Cerebellar nuclear complex (tissue), 1 donor: ENCODE measurements at regions not wholly inside any gene's neighbourhood (a gene's known extent, or its start where the extent isn't known, plus 50 kb on each side); places are given as distances from the start of the nearest gene placed in this dataset.
"Not testable (repeated sequence)": the region's sequence is repeated elsewhere in the genome, so short reads cannot be mapped to it uniquely, and the experiment has no call there.

Experiments used
- DNase-seq, 2 experiments: peaks; one replicate each; lab custom pipeline; 2025; lab: John Stamatoyannopoulos, UW

DNA sequence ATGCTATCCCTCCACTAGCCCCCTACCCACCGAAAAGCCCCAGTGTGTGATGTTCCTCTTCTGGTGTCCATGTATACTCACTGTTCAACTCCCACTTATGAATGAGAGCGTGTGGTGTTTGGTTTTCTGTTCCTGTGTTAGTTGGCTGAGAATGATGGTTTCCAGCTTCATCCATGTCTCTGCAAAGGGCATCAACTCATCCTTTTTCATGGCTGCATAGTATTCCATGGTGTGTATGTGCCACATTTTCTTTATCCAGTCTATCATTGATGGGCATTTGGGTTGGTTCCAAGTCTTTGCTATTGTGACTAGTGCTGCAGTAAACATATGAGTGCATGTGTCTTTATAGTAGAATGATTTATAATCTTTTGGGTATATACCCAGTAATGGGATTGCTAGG is 599.3 kb upstream of the B3GAT1 start:
- not testable (repeated sequence) for DNase-seq

DNA sequence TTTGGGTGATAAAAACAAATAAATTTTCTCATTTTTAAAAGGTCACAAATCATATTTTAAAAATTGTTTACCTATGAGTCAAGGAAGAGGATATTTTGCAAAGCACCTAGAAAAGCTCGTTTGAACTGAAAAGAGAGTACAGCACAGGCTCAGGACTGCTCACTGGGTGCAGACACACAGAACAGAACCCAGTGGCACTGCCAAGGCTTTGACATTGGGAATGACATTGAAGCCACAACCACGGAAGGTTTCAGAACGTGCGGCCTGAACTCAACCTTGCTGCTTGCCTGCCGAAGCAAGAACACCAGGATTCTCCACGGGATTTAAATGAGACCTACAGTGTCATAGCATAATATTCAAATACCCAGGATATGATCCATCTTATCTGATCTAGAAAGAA is 597.1 kb upstream of the B3GAT1 start:
- DNase-seq, result no peak

DNA sequence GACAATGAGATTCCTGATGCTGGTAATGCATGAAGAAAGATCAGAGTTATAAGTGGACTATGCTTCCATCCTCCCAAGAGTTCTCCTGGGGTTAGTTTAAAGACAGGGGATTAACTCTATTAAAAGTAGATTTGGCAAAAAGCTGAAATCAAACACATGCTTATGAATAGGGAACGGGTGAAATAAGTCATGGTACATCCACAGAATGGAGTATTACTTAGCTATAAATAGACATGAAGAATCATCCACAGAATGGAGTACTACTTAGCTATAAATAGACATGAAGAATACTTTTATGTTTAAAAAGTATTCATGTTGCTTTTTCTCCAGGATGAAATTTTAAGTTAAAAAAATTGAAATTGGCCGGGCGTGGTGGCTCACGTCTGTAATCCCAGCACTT is 596.4 kb upstream of the B3GAT1 start:
- DNase-seq, result no peak

DNA sequence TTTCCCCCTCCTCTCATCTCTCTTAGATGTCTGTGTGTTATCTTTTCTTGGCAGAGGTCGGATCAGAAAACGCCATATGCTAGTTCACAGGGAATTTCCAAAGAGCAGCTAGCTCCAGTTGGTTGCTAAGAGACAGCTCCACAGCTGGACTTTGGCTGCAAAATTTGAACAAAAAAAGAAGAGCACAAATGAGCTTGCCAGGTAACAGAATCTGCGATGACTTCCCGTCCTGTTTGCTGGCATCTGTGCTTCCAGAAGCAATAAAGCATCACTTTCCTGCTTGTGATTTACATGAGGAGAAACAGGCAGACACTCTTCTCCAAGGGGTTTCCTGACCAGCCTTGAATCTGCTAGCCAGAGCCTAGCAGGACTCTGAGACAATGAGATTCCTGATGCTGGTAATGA is 596.0 kb upstream of the B3GAT1 start:
- no peak for DNase-seq

DNA sequence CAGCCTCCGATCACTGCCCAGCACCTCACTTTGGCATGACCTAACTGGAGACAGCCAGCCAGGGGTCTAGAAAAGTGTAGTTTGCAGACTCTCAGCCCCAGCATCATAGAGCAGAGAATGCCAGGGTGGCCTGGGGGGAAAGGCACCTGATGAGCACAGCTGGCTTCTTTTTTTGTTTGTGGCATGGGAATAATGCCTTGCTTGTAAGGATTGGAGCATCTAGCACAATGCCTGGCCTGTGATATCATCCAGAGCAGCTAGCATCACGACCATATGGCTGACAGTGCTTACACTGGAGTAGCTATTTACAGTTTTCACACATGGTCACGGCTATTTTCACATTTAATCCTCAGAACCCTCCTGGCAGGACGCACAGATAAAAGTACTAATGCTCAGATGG is 594.8 kb upstream of the B3GAT1 start:
- DNase-seq, result no peak

DNA sequence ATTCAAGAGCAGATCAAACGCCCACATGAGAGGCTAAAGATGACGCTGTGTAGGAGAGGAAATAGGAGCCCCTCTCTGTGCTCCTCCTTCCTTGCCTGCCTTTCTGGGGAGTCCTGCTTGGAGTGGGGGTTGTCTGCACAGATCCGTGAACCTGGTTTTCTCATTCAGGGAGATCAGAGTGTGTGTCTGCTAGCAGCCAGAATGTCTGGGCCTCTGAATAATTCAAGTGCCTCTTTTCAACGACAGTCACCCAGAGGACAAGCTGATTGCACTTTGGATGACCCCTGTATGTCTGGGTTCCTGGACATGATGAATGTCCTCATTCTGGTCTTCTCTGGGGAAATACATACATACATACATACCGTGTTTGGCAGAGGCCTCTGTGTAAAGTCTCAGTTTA is 592.5 kb upstream of the B3GAT1 start:
- no peak for DNase-seq

DNA sequence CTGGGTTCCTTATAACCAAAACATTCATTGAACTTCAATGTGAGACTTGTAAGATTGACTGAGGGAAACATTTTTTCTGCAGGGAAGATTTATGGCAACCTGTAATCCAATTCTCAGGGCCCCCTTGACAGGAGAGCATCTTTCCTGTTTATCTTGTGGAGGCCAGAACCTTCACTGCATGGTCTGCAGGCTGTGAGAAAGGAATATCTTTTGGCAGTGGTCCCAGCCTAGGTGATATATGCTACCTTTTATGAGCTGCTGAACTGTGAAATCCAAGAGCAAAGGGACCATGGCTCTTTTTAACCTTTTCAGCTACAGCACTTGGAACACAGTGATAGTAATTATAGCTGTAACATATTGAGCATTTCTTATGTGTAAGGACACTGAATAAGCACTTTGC is 590.2 kb upstream of the B3GAT1 start:
- no peak for DNase-seq

DNA sequence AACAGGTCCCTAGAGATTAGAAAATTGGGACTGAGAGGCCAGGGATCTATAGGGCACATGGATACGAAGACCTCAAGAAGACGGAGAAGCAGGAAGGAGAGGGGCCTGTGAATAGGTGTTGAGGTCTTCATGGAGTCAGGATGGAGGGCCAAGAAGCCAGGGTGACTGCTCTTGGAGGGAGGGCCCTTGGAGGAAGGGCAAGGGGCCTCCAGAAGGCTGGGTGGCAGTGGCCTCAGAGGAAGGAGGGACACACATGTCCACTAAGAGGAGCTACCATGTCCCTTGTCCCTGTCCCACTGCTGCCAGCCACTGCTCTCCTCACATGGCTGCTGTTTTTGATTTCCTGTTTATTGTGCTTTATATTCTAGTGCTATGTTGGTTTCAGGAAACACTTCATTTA is 589.5 kb upstream of the B3GAT1 start:
- no peak for DNase-seq

DNA sequence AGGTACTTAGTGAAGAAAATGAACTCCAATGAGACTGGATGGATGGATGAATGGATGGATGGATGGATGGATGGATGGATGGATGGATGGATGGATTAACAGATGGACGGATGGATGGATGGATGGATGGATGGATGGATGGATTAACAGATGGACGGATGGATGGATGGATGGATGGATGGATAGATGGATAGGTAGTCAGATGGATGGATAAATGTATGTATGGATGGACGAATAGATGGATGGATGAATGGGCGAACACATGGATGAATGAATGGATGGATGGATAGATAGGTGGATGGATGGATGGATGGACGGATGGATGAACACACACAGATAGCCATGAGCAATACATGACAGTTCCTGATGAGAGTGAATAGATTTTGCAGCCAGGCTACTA is 589.0 kb upstream of the B3GAT1 start:
- DNase-seq, result not testable (repeated sequence)

DNA sequence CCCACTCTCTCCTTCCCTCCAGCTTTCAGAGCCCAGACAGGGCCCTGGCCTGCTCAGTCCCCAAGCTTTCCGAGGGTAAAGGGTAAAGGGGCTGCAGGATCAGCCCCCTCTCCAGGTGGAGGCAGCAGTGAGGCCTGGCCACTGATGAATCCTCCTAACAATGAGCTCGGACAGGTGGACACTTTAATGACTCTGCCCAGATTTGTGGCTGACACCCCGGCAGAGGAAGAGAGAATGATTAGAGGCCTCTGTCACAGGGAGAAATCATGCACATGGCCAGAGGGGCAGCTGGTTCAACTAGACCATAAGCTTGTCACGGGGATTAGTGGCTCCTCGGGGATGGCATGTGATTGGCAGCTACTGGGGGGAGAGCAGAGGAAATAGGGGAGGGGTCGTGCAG is 587.5 kb upstream of the B3GAT1 start:
- no peak for DNase-seq

DNA sequence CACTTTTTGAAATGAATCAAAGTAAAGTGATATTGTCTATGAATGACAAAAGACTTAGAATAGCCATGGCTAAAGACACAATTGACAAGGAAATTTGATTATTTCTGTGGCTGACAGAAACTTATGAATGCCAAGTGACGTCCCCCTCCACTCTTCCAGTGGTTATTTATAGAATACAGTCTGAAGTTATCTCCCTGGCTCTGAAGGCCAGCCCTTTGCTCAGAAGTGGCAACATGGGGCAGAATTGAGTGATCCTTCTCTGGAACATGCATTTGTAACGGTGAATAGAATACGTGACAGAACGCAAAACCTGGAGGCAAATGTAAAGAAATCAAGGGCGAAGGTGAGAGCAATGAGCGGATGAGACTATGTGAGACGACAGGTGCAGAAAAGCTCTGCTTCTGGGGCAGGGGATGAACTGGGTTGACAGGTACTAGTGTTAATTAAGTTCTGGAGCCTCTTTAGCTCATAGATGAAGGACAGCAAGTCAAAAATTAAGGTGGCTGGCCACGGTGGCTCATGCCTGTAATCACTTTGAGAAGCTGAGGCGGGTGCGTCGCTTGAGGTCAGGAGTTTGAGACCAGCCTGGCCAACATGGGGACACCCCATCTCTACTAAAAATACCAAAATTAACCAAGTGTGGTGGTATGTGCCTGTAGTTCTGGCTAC is 585.7 kb upstream of the B3GAT1 start:
- DNase-seq, result no peak

DNA sequence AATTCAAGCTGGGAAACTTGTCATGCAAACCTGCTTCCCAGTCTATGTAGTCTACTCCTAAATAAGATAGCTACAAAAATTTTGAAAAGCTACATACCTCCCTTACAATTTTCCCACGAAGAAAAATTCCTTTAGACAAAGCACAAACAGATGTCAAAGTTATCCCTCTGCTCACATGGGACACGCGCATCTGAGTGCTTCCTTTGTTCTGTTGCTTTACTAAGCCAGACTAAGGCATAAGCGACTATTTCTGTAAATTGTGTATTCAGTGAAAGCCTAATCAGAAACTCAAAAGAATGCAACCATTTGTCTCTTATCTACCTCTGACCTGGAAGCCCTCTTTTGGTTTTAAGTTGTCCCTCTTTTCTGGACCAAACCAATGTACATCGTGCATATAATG is 583.7 kb upstream of the B3GAT1 start:
- no peak for DNase-seq

DNA sequence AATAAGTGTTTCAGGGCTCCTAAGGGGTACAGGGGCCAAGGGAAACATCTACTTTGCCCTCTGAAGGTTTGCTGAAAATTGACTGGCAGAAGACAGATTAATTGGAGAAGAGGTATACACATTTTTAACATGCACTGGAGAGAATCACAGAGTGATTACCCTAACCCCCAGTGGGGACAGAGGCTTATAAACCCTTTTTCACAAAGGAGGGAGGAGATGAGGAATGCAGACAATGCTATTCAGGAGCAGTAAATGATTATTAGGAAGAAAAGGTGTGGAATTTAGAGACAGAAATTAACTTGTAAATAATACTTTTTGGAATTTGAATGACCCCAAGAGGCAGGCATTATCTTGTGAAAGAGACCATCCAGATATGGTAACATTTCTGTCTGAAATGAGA is 582.4 kb upstream of the B3GAT1 start:
- DNase-seq, result no peak

DNA sequence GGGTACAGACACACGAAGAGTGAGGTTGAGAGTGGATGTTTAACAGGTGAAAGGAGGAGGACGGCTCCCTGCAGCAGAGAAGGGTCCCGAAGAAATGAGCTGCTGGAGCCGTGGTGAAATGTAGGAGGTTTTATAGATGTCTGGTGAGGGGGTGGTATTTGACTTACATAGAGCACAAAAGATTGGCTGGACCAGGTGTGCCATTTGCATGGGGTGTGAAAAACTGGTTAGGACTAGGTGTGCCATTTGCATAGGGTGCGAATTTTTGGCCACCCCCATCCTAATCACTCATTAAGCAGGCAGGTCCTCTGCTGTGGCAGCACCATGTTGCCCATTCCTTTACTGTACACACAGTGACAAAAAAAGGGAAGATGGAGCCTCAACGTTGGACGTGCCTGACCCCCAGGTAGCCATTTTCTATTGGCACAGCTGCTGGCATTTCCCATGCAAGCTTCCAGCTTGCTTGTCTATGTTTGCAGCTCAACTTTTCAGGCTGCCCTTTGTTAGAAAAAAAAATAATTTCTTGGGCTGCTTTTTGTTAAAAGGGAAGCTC is 581.7 kb upstream of the B3GAT1 start:
- no peak for DNase-seq

DNA sequence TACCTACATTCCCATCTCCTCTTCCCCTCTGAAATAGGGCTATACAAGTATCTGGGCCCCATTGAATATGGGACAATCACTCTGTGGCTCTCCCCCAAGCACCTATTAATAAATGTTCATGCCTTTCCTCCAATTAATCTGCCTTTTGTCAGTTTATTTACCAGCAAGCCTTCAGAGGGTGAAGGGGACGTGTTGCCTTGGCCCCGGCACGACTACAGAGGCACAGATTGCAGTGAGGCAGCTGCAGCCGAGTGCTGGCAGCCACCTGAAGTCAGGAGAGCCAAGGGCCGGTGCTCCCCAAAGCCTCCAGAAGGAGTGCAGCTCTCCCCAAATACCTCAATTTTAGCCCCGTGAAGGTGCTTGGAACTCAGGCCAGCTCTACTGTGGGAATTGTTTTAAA is 580.9 kb upstream of the B3GAT1 start:
- no peak for DNase-seq

DNA sequence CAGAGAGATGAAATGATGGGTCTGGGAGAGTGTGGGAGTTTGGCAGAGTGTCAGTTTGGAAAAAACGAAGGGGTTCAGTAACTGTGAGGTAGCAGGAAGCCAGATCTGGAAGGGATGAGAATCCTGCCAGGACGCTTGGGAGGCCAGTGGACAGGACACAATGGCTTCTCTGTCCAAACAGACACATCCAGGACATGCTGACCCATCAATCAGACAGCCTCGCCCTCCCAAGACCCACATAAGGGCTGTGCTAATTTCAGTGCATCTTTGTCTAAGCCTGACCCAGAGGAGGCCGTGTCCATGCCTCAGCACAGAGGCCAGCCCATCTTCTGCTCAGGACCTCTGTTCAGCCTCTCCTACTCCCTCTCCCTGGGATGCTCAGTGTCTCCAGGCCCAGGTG is 576.5 kb upstream of the B3GAT1 start:
- no peak for DNase-seq

DNA sequence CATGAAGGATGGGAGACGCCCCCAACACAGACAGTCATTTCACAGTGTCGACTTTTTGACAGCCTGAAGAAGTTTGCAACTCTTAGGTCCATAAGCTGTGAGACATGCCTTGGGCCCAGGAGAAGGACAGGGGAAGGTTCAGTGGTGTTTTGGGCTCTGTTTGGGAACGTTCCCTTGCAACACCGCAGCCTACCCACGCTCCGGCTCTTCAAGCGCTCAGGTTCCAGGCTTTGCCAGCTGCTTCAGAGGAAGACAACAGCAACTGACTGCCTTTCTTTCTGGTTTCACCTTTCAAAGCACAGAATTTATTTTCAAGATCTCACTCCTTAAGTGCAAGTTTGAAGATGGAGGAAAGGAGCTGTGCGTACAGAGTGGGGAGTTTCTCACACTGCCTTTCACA is 575.8 kb upstream of the B3GAT1 start:
- DNase-seq, result no peak

DNA sequence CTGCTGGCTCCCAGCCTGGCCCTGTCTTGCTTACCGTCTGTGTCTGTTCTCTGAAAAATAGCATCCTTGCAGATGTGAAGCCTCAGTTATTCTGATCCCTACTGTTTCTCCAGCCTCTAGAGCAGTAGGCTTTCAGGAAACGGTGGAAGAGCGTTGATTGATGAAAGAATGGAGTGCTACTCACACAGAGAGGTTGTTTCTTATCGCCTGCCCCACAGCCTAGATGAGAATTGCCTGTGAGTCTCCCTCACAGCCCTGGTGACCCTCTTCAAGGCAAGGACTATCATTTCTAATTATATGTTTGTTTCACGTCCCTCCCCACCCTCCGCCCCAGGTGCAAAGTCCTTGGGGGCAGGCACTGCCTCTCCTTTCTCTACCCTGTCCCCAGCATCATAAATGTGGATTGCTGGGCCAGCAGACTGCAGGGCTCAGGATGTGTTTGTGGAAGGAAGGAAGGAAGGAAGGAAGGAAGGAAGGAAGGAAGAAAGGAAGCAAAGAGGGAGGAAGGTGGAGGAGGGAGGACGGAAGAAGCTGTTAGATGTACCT is 575.3 kb upstream of the B3GAT1 start:
- no peak for DNase-seq

DNA sequence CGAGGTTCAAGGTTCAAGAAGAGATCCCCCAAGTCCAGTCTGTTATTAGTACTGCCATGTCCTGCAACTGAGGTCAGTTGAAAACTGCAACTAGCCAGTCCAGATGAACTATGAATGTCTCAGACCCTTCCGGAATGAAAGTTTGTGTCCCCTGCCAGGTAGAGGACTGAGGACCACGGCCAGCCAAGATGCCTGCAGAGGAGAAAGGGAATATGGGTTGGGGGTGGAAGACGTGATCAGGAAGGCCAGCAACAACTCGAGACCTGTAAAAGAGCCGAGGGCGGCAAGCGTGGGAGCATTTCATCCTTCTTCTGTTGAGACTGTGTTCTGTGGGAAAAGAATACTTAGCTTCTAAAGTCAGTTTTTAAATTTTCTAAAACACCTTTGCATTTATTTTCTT is 572.4 kb upstream of the B3GAT1 start:
- no peak for DNase-seq

DNA sequence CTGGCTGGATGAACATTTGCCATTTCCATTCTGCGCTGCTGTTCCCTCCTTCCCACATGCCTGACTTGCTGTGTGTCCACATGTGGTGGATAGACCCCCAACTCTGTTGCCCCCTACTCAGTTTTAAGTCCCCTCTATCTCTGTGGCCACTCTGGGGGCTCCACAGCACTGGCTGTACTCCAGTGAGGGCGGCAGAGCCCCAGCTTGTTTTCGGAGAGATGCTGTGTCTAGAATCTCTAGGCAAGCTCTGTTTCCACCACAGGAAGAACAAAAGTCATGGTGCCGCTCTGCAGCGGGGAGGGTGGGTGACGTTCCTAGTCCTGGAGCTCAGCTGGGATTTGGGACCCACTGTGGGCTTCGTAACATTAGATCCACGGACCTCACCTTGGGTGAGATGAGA is 570.4 kb upstream of the B3GAT1 start:
- not testable (repeated sequence) for DNase-seq

DNA sequence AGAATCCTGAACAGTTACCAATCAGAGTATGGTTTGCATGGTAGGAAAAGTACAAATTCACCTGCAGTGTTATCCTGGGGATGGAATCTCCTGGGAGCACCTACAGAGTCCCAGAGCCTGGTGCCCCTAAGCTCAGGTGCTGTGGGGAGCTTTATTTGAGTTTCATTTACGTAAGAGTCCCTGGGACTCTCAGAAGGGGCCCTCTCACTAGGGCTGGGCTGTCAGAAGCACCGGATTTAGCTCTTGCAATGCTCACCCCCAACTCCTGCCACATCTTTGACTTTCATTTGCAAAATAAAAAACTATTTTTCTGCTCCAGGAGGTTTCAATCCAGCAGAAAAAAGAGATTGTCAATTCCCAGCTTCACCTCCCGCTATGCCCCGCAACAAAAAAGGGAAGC is 569.8 kb upstream of the B3GAT1 start:
- no peak for DNase-seq

DNA sequence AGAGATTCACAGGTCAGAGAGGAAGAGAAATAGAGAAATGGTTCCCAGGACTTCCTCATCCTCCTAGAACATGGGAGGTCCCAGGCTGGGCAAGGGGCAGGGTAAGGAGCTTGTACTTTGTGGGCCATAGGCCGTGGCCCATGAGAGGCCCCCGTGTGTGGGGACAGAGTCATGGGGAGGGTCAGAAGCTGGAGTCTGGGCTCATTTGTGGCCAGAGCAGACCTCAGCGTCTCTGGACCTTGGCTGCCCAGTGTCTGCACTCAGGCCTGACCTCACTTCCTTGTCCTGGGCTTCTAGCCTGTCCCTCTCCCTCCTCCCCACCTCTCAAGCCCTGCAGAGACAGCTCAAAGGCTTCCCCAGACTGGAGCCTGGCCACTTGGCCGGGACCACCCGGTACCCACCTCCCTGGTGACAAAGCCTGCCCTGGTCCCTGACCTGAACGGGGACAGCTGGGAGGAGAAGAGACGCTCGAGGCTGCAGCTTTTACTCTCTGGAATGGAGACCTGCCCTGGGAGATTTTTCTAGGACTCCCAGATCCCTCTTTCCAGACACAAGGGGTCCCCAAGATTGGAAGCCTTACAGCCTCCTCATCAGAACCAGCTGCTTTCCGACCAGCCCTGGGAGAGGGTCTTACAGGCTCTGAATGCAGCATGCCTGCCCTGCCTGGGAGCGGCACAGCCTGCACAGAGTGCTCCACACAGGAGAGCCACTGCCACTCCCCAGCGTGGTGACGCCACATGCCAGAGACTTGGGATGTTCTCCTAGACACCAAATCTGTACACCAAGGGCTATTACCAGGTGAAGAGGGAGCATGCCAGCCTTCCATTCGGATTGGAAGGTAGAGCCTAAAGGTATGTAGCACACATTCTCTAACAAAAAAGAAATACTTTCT is 569.0 kb upstream of the B3GAT1 start:
- no peak for DNase-seq

DNA sequence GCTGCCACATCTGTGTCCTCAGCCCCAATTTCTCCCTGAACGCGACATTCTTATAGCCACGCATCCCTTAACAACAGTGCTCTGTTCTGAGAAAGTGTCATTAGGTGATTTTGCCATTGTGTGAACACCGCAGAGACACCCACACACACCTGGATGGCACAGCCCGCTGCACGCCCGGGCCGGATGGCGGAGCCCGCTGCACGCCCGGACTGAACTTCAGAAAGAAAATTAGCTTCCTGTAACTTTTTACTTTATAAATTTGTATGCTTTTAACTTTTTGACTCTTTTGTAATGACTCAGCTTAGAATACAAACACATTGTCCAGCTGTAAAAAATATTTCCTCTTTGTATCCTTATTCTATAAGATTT is 567.0 kb upstream of the B3GAT1 start:
- DNase-seq, result not testable (repeated sequence)
